GM19438 (cell line): ENCODE measurements at regions not wholly inside any gene's neighbourhood (a gene's known extent, or its start where the extent isn't known, plus 50 kb on each side); places are given as distances from the start of the nearest gene placed in this dataset.

Source experiments
- ATAC-seq: cut with Tn5 transposase; IDR thresholded peaks from one replicate; pipeline ENCODE4 v1.9.1; 2021; ENCODE audit warnings: low read depth; ENCODE audit not compliant: unreplicated experiment

DNA sequence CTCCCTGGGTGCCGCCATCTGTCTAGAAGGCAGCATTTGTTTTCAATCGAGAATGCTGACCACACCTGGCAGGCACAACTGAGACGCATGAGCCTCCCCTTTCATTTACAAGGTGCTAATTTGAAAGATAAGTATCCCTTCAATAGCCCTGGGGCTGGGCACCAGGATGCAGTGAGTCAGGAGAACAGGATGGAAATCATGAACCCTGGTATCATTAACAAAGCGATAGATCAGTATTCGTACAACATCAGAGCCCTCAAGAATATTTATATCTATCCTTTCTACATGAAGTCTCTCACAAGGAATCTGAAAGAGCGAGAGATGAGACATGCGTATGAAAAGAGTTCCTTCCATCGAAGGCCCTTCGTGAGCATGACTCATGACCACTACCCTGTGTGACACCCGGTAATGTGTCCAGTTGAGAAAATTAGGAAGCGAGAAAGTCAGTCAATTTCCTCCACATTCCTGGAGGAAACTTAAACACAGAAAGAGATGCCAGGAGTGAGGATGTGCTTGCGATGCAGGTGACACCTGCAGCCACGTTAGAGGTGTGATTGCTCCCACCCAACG lies 123.1 kb upstream of the PITRM1 start:
- no peak for ATAC-seq

GRCh38 chr10:3294919-3295581 lies 122.5 kb upstream of the PITRM1 start:
- no peak for ATAC-seq

DNA sequence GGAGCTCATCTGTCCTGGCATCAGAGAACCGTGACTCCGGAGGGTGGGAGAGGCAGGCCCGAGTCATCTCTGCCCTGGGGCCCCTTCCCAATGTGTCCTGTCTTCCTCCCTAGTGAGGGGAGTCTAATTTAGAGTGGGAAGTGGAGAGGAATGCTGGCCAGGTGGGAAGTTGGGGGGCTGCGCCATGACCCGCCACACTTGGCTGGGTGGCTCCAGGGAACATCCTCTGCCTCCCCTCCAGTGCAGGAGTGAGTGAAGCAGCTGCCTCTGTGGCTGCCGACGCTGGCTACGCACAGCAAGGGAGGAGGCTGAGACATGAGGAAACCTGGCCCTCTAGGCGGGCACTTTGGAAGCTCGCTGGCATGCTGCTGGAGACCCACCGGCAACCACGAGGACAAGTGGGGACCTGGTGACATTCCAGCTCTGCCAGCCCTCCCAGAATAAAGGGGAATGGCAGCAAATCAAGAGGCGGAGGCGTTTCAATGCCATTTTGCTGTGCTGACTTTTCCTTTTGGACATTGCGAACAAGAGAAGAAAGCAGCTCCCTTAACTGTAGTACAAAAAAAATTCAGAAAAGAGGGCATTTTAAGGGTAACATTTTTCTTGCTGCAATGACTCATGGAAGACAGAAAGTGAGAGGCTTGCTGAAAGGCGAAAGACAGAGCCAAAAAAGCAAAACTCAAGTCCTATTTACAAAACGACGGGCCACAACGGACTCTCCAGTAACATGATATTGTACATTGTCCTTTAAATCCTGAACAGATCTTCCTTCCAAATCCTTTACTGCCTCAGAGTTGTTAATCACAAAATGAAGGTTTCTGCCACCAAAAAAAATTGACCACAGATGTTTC lies 121.2 kb upstream of the PITRM1 start:
- no peak for ATAC-seq

- no peak for ATAC-seq
Observed at GRCh38 chr10:3292636-3293035, 120.1 kb upstream of the PITRM1 start.

DNA sequence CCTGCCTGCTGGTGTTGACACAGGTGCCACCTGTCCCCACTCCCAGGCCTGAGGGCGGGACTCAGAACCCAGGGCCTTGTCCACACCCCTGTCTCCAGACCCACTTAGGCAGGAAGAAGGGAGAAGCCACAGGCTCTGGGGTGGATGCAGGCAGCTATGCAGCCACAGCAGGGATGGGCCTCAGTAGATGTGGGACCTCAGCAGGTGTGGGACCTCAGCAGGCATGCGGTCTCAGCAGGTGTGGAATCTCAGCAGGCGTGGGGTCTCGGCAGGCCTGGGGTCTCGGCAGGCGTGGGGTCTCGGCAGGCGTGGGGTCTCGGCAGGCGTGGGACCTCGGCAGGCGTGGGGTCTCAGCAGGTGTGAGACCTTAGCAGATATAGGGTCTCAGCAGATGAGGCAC lies 118.0 kb upstream of the PITRM1 start:
- ATAC-seq: no peak

- no peak for ATAC-seq
Observed at GRCh38 chr10:3287572-3288445, 115.2 kb upstream of the PITRM1 start.

GRCh38 chr10:3282674-3283017 lies 110.1 kb upstream of the PITRM1 start:
- no peak for ATAC-seq

GRCh38 chr10:3281941-3282673 lies 109.5 kb upstream of the PITRM1 start:
- no peak for ATAC-seq

GRCh38 chr10:3278771-3279170 lies 106.2 kb upstream of the PITRM1 start:
- ATAC-seq: no peak

DNA sequence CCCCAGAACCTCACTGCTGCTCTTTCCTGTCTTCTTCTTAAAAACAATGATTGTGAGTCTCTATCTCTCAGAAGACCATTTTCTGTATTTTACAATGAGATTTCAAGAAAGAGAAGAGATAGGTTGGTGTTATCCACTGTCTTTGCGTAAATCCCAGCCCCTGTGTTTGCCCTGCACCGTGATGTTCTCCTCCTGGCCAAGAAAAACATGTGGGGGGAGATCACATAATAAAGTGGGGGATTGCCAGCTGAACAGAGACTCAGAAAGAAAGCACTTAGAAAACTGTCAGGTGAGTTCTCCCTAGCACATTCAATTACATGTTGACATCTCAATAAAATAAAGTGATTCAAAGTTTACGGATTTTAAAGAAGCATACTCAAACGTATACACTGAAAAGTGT lies 105.0 kb upstream of the PITRM1 start:
- ATAC-seq: no peak

- ATAC-seq: no peak
Observed at GRCh38 chr10:3274414-3274813, 101.8 kb upstream of the PITRM1 start.

DNA sequence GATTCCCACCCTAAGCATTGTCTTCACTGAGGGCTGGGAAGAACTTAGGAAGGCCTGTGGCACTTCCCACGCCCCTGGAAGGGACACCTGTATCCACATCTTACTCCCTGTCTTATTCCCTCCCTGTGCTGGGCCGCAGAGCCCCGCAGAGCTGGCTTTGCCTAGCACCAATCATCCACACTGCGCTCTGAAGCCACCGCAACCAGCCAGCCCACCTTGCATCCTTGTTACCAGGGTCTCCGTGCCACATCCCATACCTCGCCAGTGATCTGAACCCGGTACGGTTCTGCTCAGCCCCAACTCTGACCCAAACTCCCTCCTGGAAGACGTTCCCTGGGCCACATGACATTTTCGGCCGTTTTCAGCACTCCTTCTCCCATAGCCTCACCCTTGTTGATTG lies 101.4 kb upstream of the PITRM1 start:
- ATAC-seq: no peak

- ATAC-seq: no peak
Observed at GRCh38 chr10:3272300-3272699, 99.7 kb upstream of the PITRM1 start.

DNA sequence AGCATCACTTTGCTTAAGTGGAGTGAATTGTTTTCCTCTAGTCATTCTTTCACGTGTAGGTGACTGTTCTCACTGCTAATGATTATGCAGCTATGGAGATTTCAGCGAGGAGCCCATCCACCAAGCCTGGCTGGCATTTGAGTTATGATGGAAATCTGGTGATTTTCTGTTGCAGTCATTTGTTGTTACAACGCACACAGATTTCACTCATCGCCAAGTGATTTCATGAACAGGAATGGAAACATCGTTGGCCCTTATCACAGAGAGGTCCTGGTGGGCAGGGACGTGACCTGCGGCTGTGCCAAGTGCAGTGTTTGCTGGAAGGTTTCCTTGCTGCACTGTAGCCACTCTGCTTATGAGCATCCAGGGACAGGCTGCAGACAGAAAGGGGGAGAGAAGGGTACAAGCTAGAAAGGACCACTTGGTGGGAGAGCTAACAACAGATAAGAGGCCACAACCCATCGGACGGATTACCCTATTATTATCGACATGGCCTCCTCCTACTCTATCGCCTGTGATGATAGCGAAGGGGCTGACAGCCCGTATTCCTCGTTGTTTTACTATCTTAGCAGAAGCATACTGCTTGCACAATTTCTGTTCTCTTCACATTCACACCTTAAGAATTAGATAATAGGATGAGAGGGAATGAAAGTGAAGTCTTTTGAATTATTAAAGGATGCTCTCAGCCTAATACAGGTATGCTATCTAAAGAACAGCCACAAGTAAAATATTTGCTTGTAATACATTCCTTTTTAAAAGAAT lies 99.0 kb upstream of the PITRM1 start:
- no peak for ATAC-seq

GRCh38 chr10:3270577-3271316 lies 98.2 kb upstream of the PITRM1 start:
- no peak for ATAC-seq

GRCh38 chr10:3268025-3268424 lies 95.4 kb upstream of the PITRM1 start:
- no peak for ATAC-seq

DNA sequence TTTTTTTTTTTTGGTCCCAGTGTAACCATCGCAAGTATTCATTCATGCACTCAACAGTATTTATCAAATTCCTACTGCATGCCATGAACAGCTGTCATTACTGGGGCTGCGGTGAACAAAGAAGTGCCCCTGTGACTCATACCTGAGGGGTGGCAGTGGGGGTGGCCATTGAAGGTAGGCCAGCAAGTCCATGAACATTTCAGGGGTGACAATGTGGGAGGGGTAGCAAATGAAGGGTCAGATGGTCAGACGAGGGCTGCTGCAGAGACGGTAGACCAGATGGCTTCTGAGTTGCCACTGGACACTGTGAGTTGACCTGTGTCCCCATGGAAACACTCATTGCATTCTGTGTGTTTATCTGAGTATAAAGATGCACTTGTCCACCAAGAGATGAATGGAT lies 92.5 kb upstream of the PITRM1 start:
- no peak for ATAC-seq

GRCh38 chr10:3264161-3264761 lies 91.7 kb upstream of the PITRM1 start:
- ATAC-seq: no peak

DNA sequence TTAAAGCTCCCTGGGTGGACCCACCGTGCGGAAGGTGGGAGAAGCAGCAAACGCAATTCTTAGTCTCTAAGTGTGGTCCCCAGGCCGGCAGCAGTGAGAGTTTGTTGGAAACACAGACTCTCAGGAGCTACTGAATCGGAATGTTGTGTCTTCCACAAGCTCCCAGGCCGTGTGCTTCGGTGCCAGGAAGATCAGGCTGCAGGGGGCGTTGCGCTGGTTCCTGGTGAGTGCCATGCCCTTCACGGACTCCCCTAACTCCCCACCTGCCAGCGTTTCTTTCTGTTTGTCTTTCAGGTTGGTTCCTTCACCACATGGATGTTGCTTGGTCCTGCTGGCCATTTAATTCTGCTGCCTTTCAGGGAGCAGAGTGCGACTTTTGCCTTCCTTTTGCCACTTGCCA lies 91.2 kb upstream of the PITRM1 start:
- ATAC-seq: no peak
